ENCODE measurements at regions not wholly inside any gene's neighbourhood (a gene's known extent, or its start where the extent isn't known, plus 50 kb on each side); places are given as distances from the start of the nearest gene placed in this dataset.

GRCh38 chr2:60058781-60059180, 494.7 kb downstream of the BCL11A start:
- H3K79me2 ChIP-seq (ENCODE audit: insufficient read depth, low read length): no peaks in the 10 kb centered on the region
- H2AFZ ChIP-seq (ENCODE audit: low read depth, low read length, severe bottlenecking): no peak overlapping the region
- no peaks in the 10 kb centered on the region for H3K27me3 ChIP-seq (ENCODE audit: low read length)
- no peak overlapping the region for H3K27ac ChIP-seq (ENCODE audit: low read depth, low read length)
- no peaks in the 10 kb centered on the region for H4K20me1 ChIP-seq (ENCODE audit: low read depth, low read length)
- no peaks in the 10 kb centered on the region for H3K36me3 ChIP-seq (ENCODE audit: low read length)
- H3F3A ChIP-seq (ENCODE audit: insufficient read depth): no peaks in the 10 kb centered on the region
- no peak overlapping the region for H3K4me3 ChIP-seq (ENCODE audit: insufficient read depth, low read length, poor library complexity, severe bottlenecking)
- H3K9me3 ChIP-seq (ENCODE audit: insufficient read depth, low read length): no peaks in the 10 kb centered on the region
- no peaks in the 10 kb centered on the region for H3K9me2 ChIP-seq (replicated peaks; ENCODE audit: insufficient read depth, low read length)
- H3K9ac ChIP-seq (ENCODE audit: low read length): no peak overlapping the region
- TF ChIP-seq EZH2phosphoT487 (conservative IDR thresholded peaks at IDR 0.05; ENCODE audit: low read length): no peak
- TF ChIP-seq, protein P1, sequence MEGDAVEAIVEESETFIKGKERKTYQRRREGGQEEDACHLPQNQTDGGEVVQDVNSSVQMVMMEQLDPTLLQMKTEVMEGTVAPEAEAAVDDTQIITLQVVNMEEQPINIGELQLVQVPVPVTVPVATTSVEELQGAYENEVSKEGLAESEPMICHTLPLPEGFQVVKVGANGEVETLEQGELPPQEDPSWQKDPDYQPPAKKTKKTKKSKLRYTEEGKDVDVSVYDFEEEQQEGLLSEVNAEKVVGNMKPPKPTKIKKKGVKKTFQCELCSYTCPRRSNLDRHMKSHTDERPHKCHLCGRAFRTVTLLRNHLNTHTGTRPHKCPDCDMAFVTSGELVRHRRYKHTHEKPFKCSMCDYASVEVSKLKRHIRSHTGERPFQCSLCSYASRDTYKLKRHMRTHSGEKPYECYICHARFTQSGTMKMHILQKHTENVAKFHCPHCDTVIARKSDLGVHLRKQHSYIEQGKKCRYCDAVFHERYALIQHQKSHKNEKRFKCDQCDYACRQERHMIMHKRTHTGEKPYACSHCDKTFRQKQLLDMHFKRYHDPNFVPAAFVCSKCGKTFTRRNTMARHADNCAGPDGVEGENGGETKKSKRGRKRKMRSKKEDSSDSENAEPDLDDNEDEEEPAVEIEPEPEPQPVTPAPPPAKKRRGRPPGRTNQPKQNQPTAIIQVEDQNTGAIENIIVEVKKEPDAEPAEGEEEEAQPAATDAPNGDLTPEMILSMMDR (IDR thresholded peaks at IDR 0.05; ENCODE audit: insufficient read depth, low read length, poor library complexity, severe bottlenecking): no peak
- H3K4me2 ChIP-seq (ENCODE audit: low read depth, low read length, poor library complexity, severe bottlenecking): no peak overlapping the region

DNA sequence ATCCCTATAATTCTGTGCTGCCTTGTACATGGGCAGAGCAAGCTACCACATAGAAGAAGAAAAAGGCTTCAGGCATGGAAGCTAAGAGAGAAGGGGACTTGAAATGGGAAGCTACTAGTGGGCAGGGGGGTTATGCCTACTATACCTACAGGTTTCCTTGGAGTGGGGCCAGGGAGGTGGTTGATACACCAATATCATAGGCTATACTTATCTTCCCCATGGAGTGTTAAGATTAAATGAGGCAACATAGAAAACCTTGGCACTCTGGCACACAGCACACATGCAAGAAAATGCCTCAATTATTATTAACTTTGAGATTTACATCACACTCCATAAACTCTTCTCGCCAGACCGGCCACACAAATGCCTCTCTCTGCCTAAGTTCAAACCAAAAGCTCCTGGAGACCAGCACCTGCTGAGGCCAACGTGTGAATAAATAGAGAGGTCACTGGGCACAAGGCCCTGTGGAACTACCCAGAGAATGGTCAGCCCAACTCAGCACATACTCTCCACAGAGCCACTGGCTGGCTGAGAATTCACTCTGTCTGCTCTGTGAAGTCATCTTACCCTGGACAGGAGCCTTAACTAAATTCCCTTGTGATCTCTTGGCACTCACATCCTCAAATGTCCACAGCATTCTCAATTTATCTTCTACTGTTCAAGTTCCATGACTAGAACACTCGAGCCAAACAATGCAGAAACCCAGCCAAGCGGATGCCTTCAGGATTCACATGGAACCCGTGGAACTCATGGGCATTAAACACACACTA, 498.7 kb downstream of the BCL11A start:
- no peak overlapping the region for H3K27ac ChIP-seq (ENCODE audit: low read depth, low read length)
- no peak overlapping the region for H3K9ac ChIP-seq (ENCODE audit: low read length)
- no peak overlapping the region for H3K4me3 ChIP-seq (ENCODE audit: insufficient read depth, low read length, poor library complexity, severe bottlenecking)
- no peak overlapping the region for H3K4me2 ChIP-seq (ENCODE audit: low read depth, low read length, poor library complexity, severe bottlenecking)
- H3F3A ChIP-seq (ENCODE audit: insufficient read depth): no peaks in the 10 kb centered on the region
- no peaks in the 10 kb centered on the region for H3K9me2 ChIP-seq (replicated peaks; ENCODE audit: insufficient read depth, low read length)
- no peaks in the 10 kb centered on the region for H3K27me3 ChIP-seq (ENCODE audit: low read length)
- no peaks in the 10 kb centered on the region for H3K36me3 ChIP-seq (ENCODE audit: low read length)
- no peak for TF ChIP-seq EZH2phosphoT487 (conservative IDR thresholded peaks at IDR 0.05; ENCODE audit: low read length)
- H3K79me2 ChIP-seq (ENCODE audit: insufficient read depth, low read length): no peaks in the 10 kb centered on the region
- H3K9me3 ChIP-seq (ENCODE audit: insufficient read depth, low read length): no peaks in the 10 kb centered on the region
- no peaks in the 10 kb centered on the region for H4K20me1 ChIP-seq (ENCODE audit: low read depth, low read length)
- no peak overlapping the region for H2AFZ ChIP-seq (ENCODE audit: low read depth, low read length, severe bottlenecking)

- no peaks in the 10 kb centered on the region for H3K79me2 ChIP-seq (ENCODE audit: insufficient read depth, low read length)
- H3F3A ChIP-seq (ENCODE audit: insufficient read depth): no peaks in the 10 kb centered on the region
- no peaks in the 10 kb centered on the region for H3K27me3 ChIP-seq (ENCODE audit: low read length)
- H3K9ac ChIP-seq (ENCODE audit: low read length): no peak overlapping the region
- H3K9me2 ChIP-seq (replicated peaks; ENCODE audit: insufficient read depth, low read length): no peaks in the 10 kb centered on the region
- no peak overlapping the region for H3K27ac ChIP-seq (ENCODE audit: low read depth, low read length)
- TF ChIP-seq EZH2phosphoT487 (conservative IDR thresholded peaks at IDR 0.05; ENCODE audit: low read length): no peak
- TF ChIP-seq, protein P1 (IDR thresholded peaks at IDR 0.05; ENCODE audit: insufficient read depth, low read length, poor library complexity, severe bottlenecking): no peak
- H3K4me3 ChIP-seq (ENCODE audit: insufficient read depth, low read length, poor library complexity, severe bottlenecking): no peak overlapping the region
- no peaks in the 10 kb centered on the region for H4K20me1 ChIP-seq (ENCODE audit: low read depth, low read length)
- no peak overlapping the region for H2AFZ ChIP-seq (ENCODE audit: low read depth, low read length, severe bottlenecking)
- H3K9me3 ChIP-seq (ENCODE audit: insufficient read depth, low read length): no peaks in the 10 kb centered on the region
- H3K4me2 ChIP-seq (ENCODE audit: low read depth, low read length, poor library complexity, severe bottlenecking): no peak overlapping the region
- H3K36me3 ChIP-seq (ENCODE audit: low read length): no peaks in the 10 kb centered on the region
These were observed 499.7 kb downstream of the BCL11A start for GRCh38 chr2:60053791-60054190.

- H3K36me3 ChIP-seq (ENCODE audit: low read length): no peaks in the 10 kb centered on the region
- no peak overlapping the region for H3K4me3 ChIP-seq (ENCODE audit: insufficient read depth, low read length, poor library complexity, severe bottlenecking)
- TF ChIP-seq, protein P1 (IDR thresholded peaks at IDR 0.05; ENCODE audit: insufficient read depth, low read length, poor library complexity, severe bottlenecking): no peak
- no peak for TF ChIP-seq EZH2phosphoT487 (conservative IDR thresholded peaks at IDR 0.05; ENCODE audit: low read length)
- no peaks in the 10 kb centered on the region for H3F3A ChIP-seq (ENCODE audit: insufficient read depth)
- H3K27me3 ChIP-seq (ENCODE audit: low read length): no peaks in the 10 kb centered on the region
- H3K27ac ChIP-seq (ENCODE audit: low read depth, low read length): no peak overlapping the region
- H3K9me2 ChIP-seq (replicated peaks; ENCODE audit: insufficient read depth, low read length): no peaks in the 10 kb centered on the region
- H4K20me1 ChIP-seq (ENCODE audit: low read depth, low read length): no peaks in the 10 kb centered on the region
- no peaks in the 10 kb centered on the region for H3K79me2 ChIP-seq (ENCODE audit: insufficient read depth, low read length)
- H3K9me3 ChIP-seq (ENCODE audit: insufficient read depth, low read length): no peaks in the 10 kb centered on the region
- no peak overlapping the region for H3K4me2 ChIP-seq (ENCODE audit: low read depth, low read length, poor library complexity, severe bottlenecking)
- H2AFZ ChIP-seq (ENCODE audit: low read depth, low read length, severe bottlenecking): no peak overlapping the region
- no peak overlapping the region for H3K9ac ChIP-seq (ENCODE audit: low read length)
These were observed 500.9 kb downstream of the BCL11A start for GRCh38 chr2:60052601-60053000.
